GM12873 (cell line): ENCODE measurements at regions not wholly inside any gene's neighbourhood (a gene's known extent, or its start where the extent isn't known, plus 50 kb on each side); places are given as distances from the start of the nearest gene placed in this dataset.

ENCODE experiments used
- TF ChIP-seq, protein P1 (sequence below): IDR thresholded peaks from 2 replicates; pipeline ENCODE4 v1.5.1; 2012; ENCODE audit warnings: low read depth, mild to moderate bottlenecking, moderate library complexity, low read length, control low read depth; ENCODE audit not compliant: insufficient read depth; ENCODE audit errors: missing control alignments

DNA sequence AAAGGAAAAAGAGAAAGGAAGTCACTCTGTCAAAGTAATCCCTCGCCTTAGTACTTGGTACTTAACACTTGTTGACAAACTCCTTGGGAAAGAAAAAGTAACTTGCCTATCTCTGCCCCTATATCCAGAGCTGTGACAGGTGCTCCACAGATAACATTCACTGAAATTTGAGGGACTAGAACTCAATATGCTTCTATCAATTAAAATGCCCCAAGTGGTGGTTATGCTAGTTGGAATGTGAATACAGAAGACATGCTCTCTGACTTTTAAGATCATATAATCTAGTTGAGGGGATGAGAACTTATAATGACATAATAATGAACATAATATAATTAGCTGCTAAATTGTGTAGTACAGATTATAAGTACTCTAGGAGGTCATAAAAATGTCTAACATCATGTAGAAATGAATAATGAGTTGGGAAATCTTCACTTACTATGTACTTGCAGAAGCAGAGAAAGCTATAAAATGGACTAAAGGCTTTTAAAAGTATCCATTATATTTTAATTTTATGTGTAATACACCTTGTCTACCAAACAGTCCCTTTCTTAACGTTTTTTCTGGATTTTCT, 153.1 kb upstream of the CCDC54 start:
- TF ChIP-seq, protein P1, sequence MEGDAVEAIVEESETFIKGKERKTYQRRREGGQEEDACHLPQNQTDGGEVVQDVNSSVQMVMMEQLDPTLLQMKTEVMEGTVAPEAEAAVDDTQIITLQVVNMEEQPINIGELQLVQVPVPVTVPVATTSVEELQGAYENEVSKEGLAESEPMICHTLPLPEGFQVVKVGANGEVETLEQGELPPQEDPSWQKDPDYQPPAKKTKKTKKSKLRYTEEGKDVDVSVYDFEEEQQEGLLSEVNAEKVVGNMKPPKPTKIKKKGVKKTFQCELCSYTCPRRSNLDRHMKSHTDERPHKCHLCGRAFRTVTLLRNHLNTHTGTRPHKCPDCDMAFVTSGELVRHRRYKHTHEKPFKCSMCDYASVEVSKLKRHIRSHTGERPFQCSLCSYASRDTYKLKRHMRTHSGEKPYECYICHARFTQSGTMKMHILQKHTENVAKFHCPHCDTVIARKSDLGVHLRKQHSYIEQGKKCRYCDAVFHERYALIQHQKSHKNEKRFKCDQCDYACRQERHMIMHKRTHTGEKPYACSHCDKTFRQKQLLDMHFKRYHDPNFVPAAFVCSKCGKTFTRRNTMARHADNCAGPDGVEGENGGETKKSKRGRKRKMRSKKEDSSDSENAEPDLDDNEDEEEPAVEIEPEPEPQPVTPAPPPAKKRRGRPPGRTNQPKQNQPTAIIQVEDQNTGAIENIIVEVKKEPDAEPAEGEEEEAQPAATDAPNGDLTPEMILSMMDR, result no peak

DNA sequence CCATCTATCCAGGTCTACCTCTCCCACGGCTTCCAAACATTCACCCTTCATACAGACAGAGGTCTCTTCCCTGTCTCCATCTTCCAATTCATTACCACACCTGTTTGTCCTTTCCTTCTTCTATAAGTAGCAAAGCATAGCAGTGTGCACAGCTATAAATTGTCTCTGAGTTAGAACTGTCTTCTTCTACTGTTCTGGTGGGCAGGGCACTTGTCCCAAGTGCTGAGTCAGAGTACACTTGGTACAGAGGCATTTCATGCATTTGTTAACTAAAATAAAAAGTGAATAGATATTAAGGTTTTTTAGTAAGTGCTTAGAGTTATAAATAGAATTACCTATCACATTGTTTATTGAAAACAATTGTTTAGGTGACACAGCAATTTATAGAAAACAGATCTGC, 150.1 kb upstream of the CCDC54 start:
- TF ChIP-seq, protein P1, result no peak

DNA sequence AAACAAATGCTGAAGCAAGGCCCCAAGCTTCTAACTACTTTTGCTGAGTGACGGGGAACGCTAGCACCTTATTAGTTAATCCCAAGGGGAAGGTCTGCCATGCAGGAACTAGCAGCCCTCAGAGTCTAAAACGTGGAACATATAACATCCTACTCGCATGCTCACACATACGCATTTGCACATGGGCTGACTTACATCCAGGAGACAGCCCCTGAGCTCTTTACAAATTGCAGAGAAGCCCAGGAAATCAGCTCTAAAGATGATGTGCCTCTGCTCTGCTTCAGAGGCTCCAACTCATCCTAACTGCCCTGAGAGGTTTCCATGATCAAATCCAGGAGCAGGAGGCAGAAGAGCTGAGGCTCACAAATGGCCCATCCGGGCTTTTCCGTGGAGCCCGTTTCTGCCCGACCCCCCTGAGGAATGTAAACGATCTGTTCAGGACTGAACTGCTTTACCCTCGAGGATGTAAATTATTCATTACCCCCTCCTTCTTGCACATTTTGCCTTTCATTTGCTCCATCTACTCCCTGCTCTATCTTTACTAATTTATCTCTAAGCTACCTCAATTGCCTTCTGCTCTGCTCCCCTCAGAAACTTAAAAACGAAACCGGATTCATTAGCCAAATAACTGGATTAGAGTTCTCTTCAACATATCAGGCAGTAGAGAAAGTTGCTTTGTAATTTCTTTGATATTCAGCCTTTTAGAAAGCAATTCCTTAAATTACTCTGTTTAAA, 141.9 kb upstream of the CCDC54 start:
- TF ChIP-seq, protein P1, result no peak

DNA sequence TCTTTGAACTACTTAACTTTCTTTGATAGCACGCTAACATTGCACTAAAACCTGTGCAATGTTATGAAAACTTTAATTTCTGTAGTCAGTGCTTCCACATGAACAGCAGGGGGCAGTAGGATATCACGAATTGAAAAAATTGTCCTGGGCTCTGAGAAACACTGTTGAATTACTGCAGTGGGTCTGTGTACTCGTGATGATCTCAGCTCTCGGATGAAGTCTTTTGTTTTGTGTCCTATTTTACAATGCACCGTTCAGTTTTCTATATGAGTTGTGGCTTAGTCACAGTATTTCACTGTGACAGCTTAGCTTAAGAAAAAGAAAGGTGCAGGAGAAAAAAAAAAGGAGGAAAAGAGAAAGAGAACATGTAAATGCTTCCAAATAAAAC, 141.3 kb upstream of the CCDC54 start:
- TF ChIP-seq, protein P1, result peak; percentile 78

GRCh38 chr3:107236655-107237337, 140.4 kb upstream of the CCDC54 start:
- TF ChIP-seq, protein P1, result no peak

DNA sequence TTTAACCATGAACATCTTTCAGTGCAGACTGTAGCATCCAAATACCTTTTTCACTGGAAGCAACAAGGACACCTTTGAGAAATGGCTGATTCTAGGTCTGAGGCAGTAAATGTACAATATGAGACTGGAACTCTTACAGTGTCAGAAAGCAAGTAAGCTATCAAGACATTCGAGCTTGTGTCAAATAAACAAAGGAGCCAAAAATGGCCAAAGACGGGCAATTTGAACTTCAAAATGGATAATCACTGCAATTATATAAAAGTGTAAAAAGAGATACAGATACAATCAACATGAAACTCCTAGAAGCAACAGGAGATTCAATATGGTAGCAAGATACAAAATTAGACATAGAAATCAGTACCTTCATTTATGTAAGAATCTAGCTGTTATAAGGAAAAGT, 138.5 kb upstream of the CCDC54 start:
- TF ChIP-seq, protein P1, result no peak

DNA sequence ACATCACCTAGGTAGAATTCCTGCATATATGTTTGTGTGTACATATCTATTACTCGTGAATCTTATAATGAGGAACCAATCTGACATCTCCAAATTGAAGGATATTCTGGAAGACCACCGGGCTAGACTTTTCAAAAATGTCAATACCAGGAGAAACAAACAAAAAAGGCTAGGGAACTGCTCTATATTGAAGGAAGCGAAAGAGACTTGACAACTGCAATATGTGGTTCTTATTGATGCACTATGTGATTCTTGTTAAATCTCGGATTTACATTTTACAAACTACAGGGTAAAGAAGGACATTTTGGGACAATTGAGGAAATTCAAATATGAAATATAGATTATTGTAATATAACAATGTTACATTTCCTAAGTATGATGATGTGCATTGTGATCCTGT, 137.5 kb upstream of the CCDC54 start:
- TF ChIP-seq, protein P1, result no peak
